GM23338 (cell line): ENCODE measurements at regions not wholly inside any gene's neighbourhood (a gene's known extent, or its start where the extent isn't known, plus 50 kb on each side); places are given as distances from the start of the nearest gene placed in this dataset.

Experiments used
- ATAC-seq: fragments of 200-7000 bp; cut with Tn5 transposase; 3 replicates; pipeline ENCODE4 v1.9.1; 2020
- DNase-seq: peaks from one replicate; pipeline ENCODE4 v3.0.0-alpha.2; 2015; ENCODE audit warnings: low spot score
- H2AFZ ChIP-seq: fragments of 200-600 bp; sonication (generic); 2 replicates; pipeline ENCODE4 v1.8.0; 2016; ENCODE audit warnings: antibody characterized with exemption, mild to moderate bottlenecking, moderate library complexity
- H3F3A ChIP-seq: fragments of 200-600 bp; sonication (generic); replicated peaks from 2 replicates; pipeline ENCODE4 v1.8.0; 2017; ENCODE audit warnings: antibody characterized with exemption, mixed run types, low read depth
- H3K27ac ChIP-seq: fragments of 200-600 bp; sonication (generic); 2 replicates; pipeline ENCODE4 v1.6.1; 2016; ENCODE audit warnings: low read depth
- H3K27me3 ChIP-seq: fragments of 200-600 bp; sonication (generic); 2 replicates; pipeline ENCODE4 v1.8.0; 2016; ENCODE audit warnings: mild to moderate bottlenecking, mixed run types, moderate library complexity; ENCODE audit not compliant: insufficient read depth
- H3K36me3 ChIP-seq: fragments of 200-600 bp; sonication (generic); 2 replicates; pipeline ENCODE4 v1.8.0; 2016; ENCODE audit warnings: mild to moderate bottlenecking; ENCODE audit not compliant: insufficient read depth
- H3K4me1 ChIP-seq: fragments of 200-600 bp; sonication (generic); 2 replicates; pipeline ENCODE4 v1.8.0; 2016; ENCODE audit warnings: mild to moderate bottlenecking, moderate library complexity; ENCODE audit not compliant: insufficient read depth
- H3K4me2 ChIP-seq: fragments of 200-600 bp; sonication (generic); 2 replicates; pipeline ENCODE4 v1.7.1; 2017; ENCODE audit warnings: mixed run types
- H3K4me3 ChIP-seq: fragments of 200-600 bp; sonication (generic); 2 replicates; pipeline ENCODE4 v1.6.1; 2016; ENCODE audit warnings: mixed run types
- H3K79me2 ChIP-seq: fragments of 200-600 bp; sonication (generic); replicated peaks from 2 replicates; pipeline ENCODE4 v1.8.0; 2017; ENCODE audit warnings: mild to moderate bottlenecking; ENCODE audit not compliant: insufficient read depth
- H3K9me2 ChIP-seq: fragments of 200-600 bp; sonication (generic); 2 replicates; pipeline ENCODE4 v1.8.0; 2017; ENCODE audit not compliant: insufficient read depth
- H4K20me1 ChIP-seq: fragments of 200-600 bp; sonication (generic); replicated peaks from 2 replicates; pipeline ENCODE4 v1.8.0; 2017; ENCODE audit warnings: mild to moderate bottlenecking; ENCODE audit not compliant: insufficient read depth
- H3K27ac Mint-ChIP-seq: 2 replicates; pipeline ENCODE4 v1.8.0; 2020; ENCODE audit warnings: inconsistent platforms, mild to moderate bottlenecking, moderate library complexity, mixed read lengths
- H3K27me3 Mint-ChIP-seq: 3 replicates; pipeline ENCODE4 v1.8.0; 2022; ENCODE audit warnings: low read depth, mild to moderate bottlenecking, moderate library complexity, mixed read lengths, inconsistent platforms; ENCODE audit not compliant: insufficient read depth, poor library complexity
- H3K36me3 Mint-ChIP-seq: 3 replicates; pipeline ENCODE4 v1.8.0; 2021; ENCODE audit warnings: low read depth, mild to moderate bottlenecking, inconsistent platforms, moderate library complexity, mixed read lengths
- H3K4me1 Mint-ChIP-seq: 3 replicates; pipeline ENCODE4 v1.8.0; 2020; ENCODE audit warnings: mild to moderate bottlenecking, inconsistent platforms, mixed read lengths
- H3K4me3 Mint-ChIP-seq: 3 replicates; pipeline ENCODE4 v1.8.0; 2021; ENCODE audit warnings: moderate library complexity, mild to moderate bottlenecking, inconsistent platforms, mixed read lengths
- H3K9me3 Mint-ChIP-seq: 3 replicates; pipeline ENCODE4 v1.8.0; 2020; ENCODE audit warnings: moderate library complexity, mild to moderate bottlenecking, inconsistent platforms, mixed read lengths
- CREB1 ChIP-seq: fragments of 250-450 bp; sonication (Bioruptor Pico); IDR thresholded peaks from 2 replicates; pipeline ENCODE4 v1.5.0; 2020; ENCODE audit warnings: low read depth, mild to moderate bottlenecking, moderate library complexity
- CTCF ChIP-seq, 2 experiments: fragments of 200-600 bp in 1 of 2; sonication (generic) in 1 of 2; conservative IDR thresholded peaks; 2 replicates each; pipeline versions ENCODE4 v1.5.1 to v1.6.1; 2016 to 2017; ENCODE audit warnings: antibody characterized with exemption in 2 of 2, low read depth in 2 of 2, mild to moderate bottlenecking in 2 of 2, moderate library complexity in 1 of 2
- ETS1 ChIP-seq: IDR thresholded peaks from 2 replicates; pipeline ENCODE4 v1.6.1; 2016; ENCODE audit warnings: antibody characterized with exemption
- EZH2 ChIP-seq: fragments of 200-600 bp; sonication (generic); IDR thresholded peaks from one replicate; pipeline ENCODE4 v1.8.0; 2017; ENCODE audit warnings: antibody characterized with exemption, mild to moderate bottlenecking, low read depth; ENCODE audit not compliant: unreplicated experiment
- EZH2phosphoT487 ChIP-seq: fragments of 200-600 bp; sonication (generic); IDR thresholded peaks from one replicate; pipeline ENCODE4 v1.8.1; 2018; ENCODE audit warnings: antibody characterized with exemption; ENCODE audit not compliant: unreplicated experiment
- JUNB ChIP-seq: IDR thresholded peaks from one replicate; pipeline ENCODE4 v1.6.1; 2016; ENCODE audit warnings: antibody characterized with exemption; ENCODE audit not compliant: unreplicated experiment
- NANOG ChIP-seq: IDR thresholded peaks from 2 replicates; pipeline ENCODE4 v1.6.1; 2016; ENCODE audit warnings: antibody characterized with exemption, borderline replicate concordance
- POLR2AphosphoS5 ChIP-seq: IDR thresholded peaks from 2 replicates; pipeline ENCODE4 v1.6.1; 2016; ENCODE audit warnings: antibody characterized with exemption, low read depth
- REST ChIP-seq: IDR thresholded peaks from one replicate; pipeline ENCODE4 v1.6.1; 2018; ENCODE audit warnings: antibody characterized with exemption; ENCODE audit not compliant: unreplicated experiment
- STAT1 ChIP-seq: IDR thresholded peaks from one replicate; pipeline ENCODE4 v1.6.1; 2016; ENCODE audit warnings: antibody characterized with exemption; ENCODE audit not compliant: unreplicated experiment
- ZNF114 ChIP-seq: fragments of 250-450 bp; sonication (Bioruptor Pico); IDR thresholded peaks from 2 replicates; pipeline ENCODE4 v1.5.0; 2020; ENCODE audit warnings: mild to moderate bottlenecking, moderate library complexity
- ZNF331 ChIP-seq: fragments of 250-450 bp; sonication (Bioruptor Pico); IDR thresholded peaks from 2 replicates; pipeline ENCODE4 v1.5.0; 2020; ENCODE audit warnings: low read depth, mild to moderate bottlenecking, moderate library complexity

GRCh38 chr1:221965252-221965651, 223.4 kb upstream of the DUSP10 start (continued):
- no peak for TF ChIP-seq REST
- no peak for TF ChIP-seq CTCF (conservative IDR thresholded peaks at IDR 0.05; ENCODE audit: low read depth in 2 of 2)
- no peak for TF ChIP-seq EZH2
- TF ChIP-seq JUNB = no peak
- TF ChIP-seq NANOG = no peak
- TF ChIP-seq CREB1 (CRISPR knock-in tag) = no peak
- TF ChIP-seq EZH2phosphoT487 = no peak

GRCh38 chr1:221963742-221964141, 221.9 kb upstream of the DUSP10 start:
- no peaks in the 10 kb centered on the region for H4K20me1 ChIP-seq
- DNase-seq = no peak
- H3K4me3 ChIP-seq = no peak overlapping the region
- Mint-ChIP-seq H3K27ac (no peak overlapping the region), H3K4me1 (peaks cover 29% of the 10 kb centered on the region), H3K36me3 (peaks cover 8% of the 10 kb centered on the region), H3K4me3 (no peak overlapping the region), H3K27me3 (peaks cover 5% of the 10 kb centered on the region), H3K9me3 (peaks cover 9% of the 10 kb centered on the region; the same call in 2 of the 3 replicates)
- no peaks in the 10 kb centered on the region for H3K27me3 ChIP-seq
- 0 out of 2 replicates have a peak, but pooled peaks cover 4% of the 10 kb centered on the region for H3K9me2 ChIP-seq
- H3K36me3 ChIP-seq = no peaks in the 10 kb centered on the region
- H3K79me2 ChIP-seq = no peaks in the 10 kb centered on the region
- no peaks in the 10 kb centered on the region for H3F3A ChIP-seq
- no peak overlapping the region for H3K27ac ChIP-seq
- H3K4me1 ChIP-seq = peaks cover 24% of the 10 kb centered on the region
- no peak overlapping the region for H2AFZ ChIP-seq
- ATAC-seq = no peak
- H3K4me2 ChIP-seq = no peak overlapping the region
- TF ChIP-seq ZNF331 (CRISPR knock-in tag) (no peak), EZH2phosphoT487 (no peak), ETS1 (no peak), STAT1 (no peak), CTCF (conservative IDR thresholded peaks at IDR 0.05; ENCODE audit: low read depth in 2 of 2) (no peak), POLR2AphosphoS5 (no peak), REST (no peak), ZNF114 (CRISPR knock-in tag) (no peak), JUNB (no peak), CREB1 (CRISPR knock-in tag) (no peak), EZH2 (no peak)
